H9 (cell line): ENCODE measurements at regions not wholly inside any gene's neighbourhood (a gene's known extent, or its start where the extent isn't known, plus 50 kb on each side); places are given as distances from the start of the nearest gene placed in this dataset.

Experiments used
- DNase-seq: peaks from one replicate; pipeline ENCODE4 v3.0.0-alpha.2; 2017
- H2AFZ ChIP-seq: one replicate; pipeline ENCODE4 v1.6.1; 2013; ENCODE audit warnings: mild to moderate bottlenecking, low read length, control low read depth, moderate library complexity
- H2AK5ac ChIP-seq: 2 replicates; pipeline ENCODE4 v1.6.1; 2013; ENCODE audit warnings: low read length, control low read depth, mixed read lengths; ENCODE audit not compliant: insufficient read length
- H2BK120ac ChIP-seq: one replicate; pipeline ENCODE4 v1.6.1; 2013; ENCODE audit warnings: low read depth, mild to moderate bottlenecking, low read length, control low read depth, inconsistent platforms; ENCODE audit not compliant: poor library complexity, severe bottlenecking
- H2BK12ac ChIP-seq: 2 replicates; pipeline ENCODE4 v1.6.1; 2013; ENCODE audit warnings: low read length, control low read depth, mixed read lengths, low read depth; ENCODE audit not compliant: insufficient read length
- H2BK15ac ChIP-seq: 2 replicates; pipeline ENCODE4 v1.6.1; 2013; ENCODE audit warnings: low read depth, low read length, control low read depth
- H2BK20ac ChIP-seq: one replicate; pipeline ENCODE4 v1.6.1; 2013; ENCODE audit warnings: low read depth, mild to moderate bottlenecking, low read length, control low read depth, inconsistent platforms; ENCODE audit not compliant: poor library complexity, severe bottlenecking
- H2BK5ac ChIP-seq: 2 replicates; pipeline ENCODE4 v1.6.1; 2013; ENCODE audit warnings: low read length, control low read depth, mixed read lengths; ENCODE audit not compliant: insufficient read length
- H3K14ac ChIP-seq: 2 replicates; pipeline ENCODE4 v1.6.1; 2013; ENCODE audit warnings: low read length, control low read depth; ENCODE audit not compliant: insufficient read depth
- H3K18ac ChIP-seq: 2 replicates; pipeline ENCODE4 v1.6.1; 2013; ENCODE audit warnings: low read depth, mild to moderate bottlenecking, mixed read lengths, low read length, control low read depth; ENCODE audit not compliant: insufficient read length
- H3K23ac ChIP-seq: 2 replicates; pipeline ENCODE4 v1.6.1; 2013; ENCODE audit warnings: low read length, control low read depth, mixed read lengths, low read depth; ENCODE audit not compliant: insufficient read length
- H3K23me2 ChIP-seq: 2 replicates; pipeline ENCODE4 v1.6.1; 2013; ENCODE audit warnings: low read depth, mild to moderate bottlenecking, mixed read lengths, low read length, control low read depth; ENCODE audit not compliant: insufficient read length, poor library complexity, severe bottlenecking
- H3K27ac ChIP-seq: 2 replicates; pipeline ENCODE4 v1.5.1; 2013; ENCODE audit warnings: low read length, control low read depth, mixed read lengths, low read depth; ENCODE audit not compliant: insufficient read length
- H3K27me3 ChIP-seq: 2 replicates; pipeline ENCODE4 v1.6.1; 2013; ENCODE audit warnings: low read length, control low read depth, inconsistent platforms; ENCODE audit not compliant: insufficient read depth
- H3K4ac ChIP-seq: 2 replicates; pipeline ENCODE4 v1.6.1; 2013; ENCODE audit warnings: low read depth, mild to moderate bottlenecking, control low read depth, inconsistent platforms, low read length, moderate library complexity
- H3K4me1 ChIP-seq: 2 replicates; pipeline ENCODE4 v1.6.1; 2013; ENCODE audit warnings: low read length, control low read depth, inconsistent platforms; ENCODE audit not compliant: insufficient read depth
- H3K4me2 ChIP-seq: 2 replicates; pipeline ENCODE4 v1.6.1; 2013; ENCODE audit warnings: low read length, control low read depth, mixed read lengths; ENCODE audit not compliant: insufficient read length, insufficient read depth
- H3K56ac ChIP-seq: 2 replicates; pipeline ENCODE4 v1.6.1; 2013; ENCODE audit warnings: low read depth, mild to moderate bottlenecking, mixed read lengths, low read length, control low read depth; ENCODE audit not compliant: insufficient read length
- H3K79me1 ChIP-seq: 2 replicates; pipeline ENCODE4 v1.6.1; 2013; ENCODE audit warnings: low read depth, mild to moderate bottlenecking, moderate library complexity, low read length, control low read depth, inconsistent platforms; ENCODE audit not compliant: insufficient read depth, poor library complexity, severe bottlenecking
- H3K79me2 ChIP-seq: 2 replicates; pipeline ENCODE4 v1.6.1; 2013; ENCODE audit warnings: low read length, control low read depth, inconsistent platforms; ENCODE audit not compliant: insufficient read depth
- H3K9ac ChIP-seq: 2 replicates; pipeline ENCODE4 v1.6.1; 2013; ENCODE audit warnings: low read length, control low read depth, mixed read lengths; ENCODE audit not compliant: insufficient read length; ENCODE audit errors: extremely low read depth
- H3K9me3 ChIP-seq: one replicate; pipeline ENCODE4 v1.6.1; 2013; ENCODE audit warnings: low read depth, low read length, inconsistent platforms; ENCODE audit not compliant: control insufficient read depth
- H3T11ph ChIP-seq: one replicate; pipeline ENCODE4 v1.6.1; 2013; ENCODE audit warnings: mild to moderate bottlenecking, low read length, control low read depth, inconsistent platforms
- H4K20me1 ChIP-seq: one replicate; pipeline ENCODE4 v1.6.1; 2013; ENCODE audit not compliant: control insufficient read depth, insufficient read length, insufficient read depth
- H4K5ac ChIP-seq: 2 replicates; pipeline ENCODE4 v1.6.1; 2013; ENCODE audit warnings: low read depth, mild to moderate bottlenecking, mixed read lengths, low read length, control low read depth; ENCODE audit not compliant: insufficient read length
- H4K8ac ChIP-seq: replicated peaks from 2 replicates; pipeline ENCODE4 v1.6.1; 2013; ENCODE audit warnings: low read length, control low read depth, mixed read lengths, low read depth; ENCODE audit not compliant: insufficient read length
- H4K91ac ChIP-seq: 2 replicates; pipeline ENCODE4 v1.6.1; 2013; ENCODE audit warnings: low read depth, mild to moderate bottlenecking, moderate library complexity, mixed read lengths, low read length, control low read depth; ENCODE audit not compliant: insufficient read length
- H3K27ac Mint-ChIP-seq, 3 experiments: 2 replicates in 2 of 3; 3 replicates in 1 of 3; pipeline ENCODE4 v1.8.0; 2020 to 2021; ENCODE audit warnings: mixed read lengths in 3 of 3, mild to moderate bottlenecking in 1 of 3, moderate library complexity in 1 of 3
- H3K27me3 Mint-ChIP-seq: 2 replicates; pipeline ENCODE4 v1.8.0; 2021; ENCODE audit warnings: low read depth, mild to moderate bottlenecking, moderate library complexity, mixed read lengths
- H3K36me3 Mint-ChIP-seq, 3 experiments: 2 replicates in 2 of 3; 3 replicates in 1 of 3; pipeline ENCODE4 v1.8.0; 2020 to 2021; ENCODE audit warnings: low read depth in 3 of 3, mixed read lengths in 3 of 3; ENCODE audit not compliant: insufficient read depth in 1 of 3
- H3K4me1 Mint-ChIP-seq, 2 experiments: 2 replicates each; pipeline ENCODE4 v1.8.0; 2020; ENCODE audit warnings: mixed read lengths in 2 of 2
- H3K4me3 Mint-ChIP-seq, 2 experiments: 2 replicates in 1 of 2; 3 replicates in 1 of 2; pipeline ENCODE4 v1.8.0; 2020 to 2021; ENCODE audit warnings: mild to moderate bottlenecking in 2 of 2, mixed read lengths in 2 of 2, moderate library complexity in 1 of 2
- H3K9me3 Mint-ChIP-seq, 2 experiments: 2 replicates in 1 of 2; 3 replicates in 1 of 2; pipeline ENCODE4 v1.8.0; 2020; ENCODE audit warnings: mild to moderate bottlenecking in 2 of 2, mixed read lengths in 2 of 2, moderate library complexity in 1 of 2
- WGBS: extraction: QIAGEN DNeasy Blood & Tissue Kit; methylation state at CpG from one replicate; pipeline ENCODE4 v1.1.7; 2013; ENCODE audit warnings: missing lambda C conversion rate, low lambda C conversion rate, mixed read lengths; ENCODE audit not compliant: insufficient read length; ENCODE audit errors: extremely low coverage; 5-methylcytosine and 5-hydroxymethylcytosine counted together
- TF ChIP-seq, protein P1 (sequence below): fragments of 200-600 bp; sonication (generic); conservative IDR thresholded peaks from 3 replicates; pipeline ENCODE4 v1.8.0; 2021; ENCODE audit warnings: antibody characterized with exemption, mild to moderate bottlenecking

DNA sequence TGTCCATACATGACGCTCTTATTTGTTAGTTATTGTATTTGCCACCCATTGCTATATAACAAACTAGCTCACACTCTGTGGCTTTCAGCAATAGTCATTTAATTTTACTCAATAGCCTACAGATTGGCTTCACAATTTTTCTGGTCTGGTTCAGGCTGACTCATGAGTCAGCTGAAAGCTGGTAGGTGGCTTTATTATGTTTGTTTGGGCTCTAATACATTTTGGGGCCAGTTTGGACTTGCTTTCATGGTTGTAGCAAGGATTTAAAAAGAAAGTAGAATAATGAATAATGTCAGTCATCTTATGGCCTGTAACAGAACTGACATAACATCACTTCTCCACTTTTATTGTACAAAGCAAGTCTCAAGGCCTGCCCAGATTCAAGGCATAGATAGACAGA is 338.7 kb downstream of the LRRIQ3 start:
- Histone ChIP-seq H3K27ac (no peak overlapping the region), H4K8ac (no peak overlapping the region), H3K4ac (no peak overlapping the region), H4K91ac (no peak overlapping the region), H2BK5ac (no peak overlapping the region), H2AK5ac (no peak overlapping the region), H2AFZ (no peak overlapping the region), H3K56ac (no peak overlapping the region), H3K9ac (no peak overlapping the region), H3K79me1 (no peaks in the 10 kb centered on the region), H4K5ac (no peak overlapping the region), H3K9me3 (no peaks in the 10 kb centered on the region), H4K20me1 (no peaks in the 10 kb centered on the region), H3K79me2 (no peaks in the 10 kb centered on the region), H3K14ac (no peak overlapping the region), H3K4me1 (no peaks in the 10 kb centered on the region), H2BK12ac (no peak overlapping the region), H3K27me3 (no peaks in the 10 kb centered on the region), H2BK20ac (no peak overlapping the region), H3K23me2 (no peaks in the 10 kb centered on the region), H3K18ac (no peak overlapping the region), H2BK15ac (no peak overlapping the region), H3K4me2 (no peak overlapping the region), H3K23ac (no peak overlapping the region), H3T11ph (no peak overlapping the region), H2BK120ac (no peak overlapping the region)
- DNase-seq, result no peak
- TF ChIP-seq, protein P1, sequence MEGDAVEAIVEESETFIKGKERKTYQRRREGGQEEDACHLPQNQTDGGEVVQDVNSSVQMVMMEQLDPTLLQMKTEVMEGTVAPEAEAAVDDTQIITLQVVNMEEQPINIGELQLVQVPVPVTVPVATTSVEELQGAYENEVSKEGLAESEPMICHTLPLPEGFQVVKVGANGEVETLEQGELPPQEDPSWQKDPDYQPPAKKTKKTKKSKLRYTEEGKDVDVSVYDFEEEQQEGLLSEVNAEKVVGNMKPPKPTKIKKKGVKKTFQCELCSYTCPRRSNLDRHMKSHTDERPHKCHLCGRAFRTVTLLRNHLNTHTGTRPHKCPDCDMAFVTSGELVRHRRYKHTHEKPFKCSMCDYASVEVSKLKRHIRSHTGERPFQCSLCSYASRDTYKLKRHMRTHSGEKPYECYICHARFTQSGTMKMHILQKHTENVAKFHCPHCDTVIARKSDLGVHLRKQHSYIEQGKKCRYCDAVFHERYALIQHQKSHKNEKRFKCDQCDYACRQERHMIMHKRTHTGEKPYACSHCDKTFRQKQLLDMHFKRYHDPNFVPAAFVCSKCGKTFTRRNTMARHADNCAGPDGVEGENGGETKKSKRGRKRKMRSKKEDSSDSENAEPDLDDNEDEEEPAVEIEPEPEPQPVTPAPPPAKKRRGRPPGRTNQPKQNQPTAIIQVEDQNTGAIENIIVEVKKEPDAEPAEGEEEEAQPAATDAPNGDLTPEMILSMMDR, result no peak
- no CpG with 5 or more reads among the region's 1 CpG for WGBS
- H3K27ac Mint-ChIP-seq, result no peak overlapping the region
- H3K36me3 Mint-ChIP-seq, result no peaks in the 10 kb centered on the region
- H3K27me3 Mint-ChIP-seq, result no peaks in the 10 kb centered on the region; the same call in 1 of the 2 replicates
- no peaks in the 10 kb centered on the region for H3K4me1 Mint-ChIP-seq
- no peak overlapping the region for H3K4me3 Mint-ChIP-seq
- H3K9me3 Mint-ChIP-seq, result peaks cover 0 to 1% of the 10 kb centered on the region in 2 experiments; a peak in 2 of 5 replicates
